ENCODE measurements at regions not wholly inside any gene's neighbourhood (a gene's known extent, or its start where the extent isn't known, plus 50 kb on each side); places are given as distances from the start of the nearest gene placed in this dataset.

- TF ChIP-seq EZH2 (IDR thresholded peaks at IDR 0.05; ENCODE audit: low read depth) (no peak), CTCF (conservative IDR thresholded peaks at IDR 0.05) (no peak)
Measured at GRCh38 chr17:6011206-6011605, 59.0 kb upstream of the WSCD1 start.

GRCh38 chr17:6018788-6019187 lies 51.4 kb upstream of the WSCD1 start:
- Histone ChIP-seq H3K4me1 (replicated peaks; ENCODE audit: insufficient read depth) (no peaks in the 10 kb centered on the region), H3K36me3 (ENCODE audit: low read depth) (no peaks in the 10 kb centered on the region), H3K4me2 (no peak overlapping the region), H3K9me3 (ENCODE audit: insufficient read depth, low read depth) (no peaks in the 10 kb centered on the region), H3K79me2 (ENCODE audit: low read depth) (no peaks in the 10 kb centered on the region), H2AFZ (no peak overlapping the region), H3K27me3 (ENCODE audit: insufficient read depth, low read depth) (peaks cover 82% of the 10 kb centered on the region), H3K4me3 (no peak overlapping the region), H3K27ac (no peak overlapping the region), H3F3A (ENCODE audit: insufficient read depth, low read depth) (no peaks in the 10 kb centered on the region), H4K20me1 (ENCODE audit: insufficient read depth) (no peaks in the 10 kb centered on the region), H3K9me2 (ENCODE audit: insufficient read depth) (no peaks in the 10 kb centered on the region)
- TF ChIP-seq EZH2 (IDR thresholded peaks at IDR 0.05; ENCODE audit: low read depth), result no peak
- no peak for TF ChIP-seq CTCF (conservative IDR thresholded peaks at IDR 0.05)
- DNase-seq, result no peak
- CTCF ChIA-PET, result no interaction called here
- POLR2A ChIA-PET (ENCODE audit: unreplicated experiment), result no interaction called here
- intact Hi-C loops (cut with micrococcal nuclease; ENCODE audit: unreplicated experiment), result no loop called here
- no TSS peak for BruUV-seq (replicated peaks)

More at GRCh38 chr17:6011206-6011605, 59.0 kb upstream of the WSCD1 start:
- intact Hi-C loops (cut with micrococcal nuclease; ENCODE audit: unreplicated experiment), result no loop called here
- Histone ChIP-seq H3K27me3 (ENCODE audit: insufficient read depth, low read depth) (peaks cover 79% of the 10 kb centered on the region), H3K9me3 (ENCODE audit: insufficient read depth, low read depth) (no peaks in the 10 kb centered on the region), H3K4me2 (no peak overlapping the region), H3K9me2 (ENCODE audit: insufficient read depth) (no peaks in the 10 kb centered on the region), H2AFZ (no peak overlapping the region), H3F3A (ENCODE audit: insufficient read depth, low read depth) (no peaks in the 10 kb centered on the region), H3K27ac (no peak overlapping the region), H3K4me3 (no peak overlapping the region), H3K36me3 (ENCODE audit: low read depth) (no peaks in the 10 kb centered on the region), H4K20me1 (ENCODE audit: insufficient read depth) (0 out of 2 replicates have a peak, but pooled peaks cover 4% of the 10 kb centered on the region), H3K4me1 (replicated peaks; ENCODE audit: insufficient read depth) (no peaks in the 10 kb centered on the region), H3K79me2 (ENCODE audit: low read depth) (no peaks in the 10 kb centered on the region)
- CTCF ChIA-PET, result no interaction called here
- POLR2A ChIA-PET (ENCODE audit: unreplicated experiment), result no interaction called here
- no peak for DNase-seq
- no TSS peak for BruUV-seq (replicated peaks)

- Histone ChIP-seq H3K4me3 (no peak overlapping the region), H4K20me1 (ENCODE audit: insufficient read depth) (no peaks in the 10 kb centered on the region), H3K36me3 (ENCODE audit: low read depth) (no peaks in the 10 kb centered on the region), H3K4me2 (no peak overlapping the region), H3K27ac (no peak overlapping the region), H3K9me2 (ENCODE audit: insufficient read depth) (no peaks in the 10 kb centered on the region), H3K79me2 (ENCODE audit: low read depth) (no peaks in the 10 kb centered on the region), H3K27me3 (ENCODE audit: insufficient read depth, low read depth) (peaks cover 83% of the 10 kb centered on the region), H3K4me1 (replicated peaks; ENCODE audit: insufficient read depth) (no peaks in the 10 kb centered on the region), H3K9me3 (ENCODE audit: insufficient read depth, low read depth) (no peaks in the 10 kb centered on the region), H3F3A (ENCODE audit: insufficient read depth, low read depth) (no peaks in the 10 kb centered on the region), H2AFZ (no peak overlapping the region)
- intact Hi-C loops (cut with micrococcal nuclease; ENCODE audit: unreplicated experiment), result no loop called here
- no TSS peak for BruUV-seq (replicated peaks)
- ChIA-PET CTCF (no interaction called here), POLR2A (ENCODE audit: unreplicated experiment) (no interaction called here)
- no peak for TF ChIP-seq EZH2 (IDR thresholded peaks at IDR 0.05; ENCODE audit: low read depth)
- TF ChIP-seq CTCF (conservative IDR thresholded peaks at IDR 0.05), result no peak
- no peak for DNase-seq
Measured at GRCh38 chr17:6019959-6020358, 50.2 kb upstream of the WSCD1 start.
